ENCODE measurements at regions not wholly inside any gene's neighbourhood (a gene's known extent, or its start where the extent isn't known, plus 50 kb on each side); places are given as distances from the start of the nearest gene placed in this dataset.
"Not testable (repeated sequence)": the region's sequence is repeated elsewhere in the genome, so short reads cannot be mapped to it uniquely, and the experiment has no call there.

DNA sequence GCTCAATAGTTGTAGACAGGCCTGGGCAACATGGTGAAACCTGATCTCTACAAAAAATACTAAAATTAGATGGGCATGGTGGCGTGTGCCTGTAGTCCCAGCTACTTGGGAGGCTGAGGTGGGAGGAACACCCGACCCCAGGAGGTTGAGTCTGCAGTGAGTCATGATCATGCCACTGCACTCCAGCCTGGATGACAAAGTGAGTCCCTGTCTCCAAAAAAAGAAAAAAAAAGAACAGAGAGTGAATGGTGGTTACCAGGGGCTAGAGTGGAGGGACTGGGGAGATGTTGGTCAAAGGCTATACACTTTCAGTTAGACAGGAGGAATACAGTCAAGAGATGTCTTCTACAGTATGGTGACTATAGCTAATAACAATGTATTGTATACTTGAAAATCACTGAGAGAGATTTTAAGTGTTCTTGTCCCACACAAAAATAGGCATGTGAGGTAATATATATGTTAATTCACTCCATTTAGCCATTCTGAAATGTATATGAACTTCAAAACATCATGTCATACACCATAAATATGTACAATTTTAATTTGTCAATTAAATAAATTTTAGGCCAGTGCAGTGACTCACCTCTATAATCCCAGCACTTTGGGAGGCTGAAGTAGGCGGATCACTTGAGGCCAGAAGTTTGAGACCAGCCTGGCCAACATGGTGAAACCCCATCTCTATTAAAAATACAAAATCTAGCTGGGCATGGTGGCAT, 148.6 kb downstream of the CRLF3 start:
- TF ChIP-seq CTCF, POLR2A (IDR thresholded peaks at IDR 0.05): not testable (repeated sequence)
